GM12864 (cell line): ENCODE measurements at regions not wholly inside any gene's neighbourhood (a gene's known extent, or its start where the extent isn't known, plus 50 kb on each side); places are given as distances from the start of the nearest gene placed in this dataset.

Experiments used
- DNase-seq: peaks from one replicate; pipeline ENCODE4 v3.0.0-alpha.2; 2011; ENCODE audit warnings: low read depth
- H3K4me3 ChIP-seq: 2 replicates; pipeline ENCODE4 v1.5.1; 2011; ENCODE audit warnings: mild to moderate bottlenecking, low read depth, low read length, control low read depth
- CTCF ChIP-seq: IDR thresholded peaks from 2 replicates; pipeline ENCODE4 v1.5.1; 2011; ENCODE audit warnings: low read depth, mild to moderate bottlenecking, moderate library complexity, low read length, control low read depth, inconsistent platforms; ENCODE audit errors: missing control alignments

GRCh38 chr17:64774888-64775540, 112.9 kb upstream of the SMURF2 start:
- H3K4me3 ChIP-seq: no peak overlapping the region
- no peak for TF ChIP-seq CTCF
- no peak for DNase-seq

- peak overlapping the region; percentile 48 for H3K4me3 ChIP-seq
- peak; percentile 54 for TF ChIP-seq CTCF
- no peak for DNase-seq
Observed at GRCh38 chr17:64773836-64774761, 112.0 kb upstream of the SMURF2 start.

- no peak for TF ChIP-seq CTCF
- peak overlapping the region; percentile 48 for H3K4me3 ChIP-seq
- DNase-seq: no peak
Observed at GRCh38 chr17:64773386-64773835, 111.3 kb upstream of the SMURF2 start.

- no peak for TF ChIP-seq CTCF
- no peak for DNase-seq
- H3K4me3 ChIP-seq: no peak overlapping the region
Observed at GRCh38 chr17:64772845-64773299, 110.8 kb upstream of the SMURF2 start.

GRCh38 chr17:64771980-64772844, 110.1 kb upstream of the SMURF2 start:
- H3K4me3 ChIP-seq: no peak overlapping the region
- no peak for TF ChIP-seq CTCF
- no peak for DNase-seq

- no peak overlapping the region for H3K4me3 ChIP-seq
- no peak for TF ChIP-seq CTCF
- no peak for DNase-seq
Observed at GRCh38 chr17:64769712-64770111, 107.6 kb upstream of the SMURF2 start.
